ENCODE measurements at regions not wholly inside any gene's neighbourhood (a gene's known extent, or its start where the extent isn't known, plus 50 kb on each side); places are given as distances from the start of the nearest gene placed in this dataset.

DNA sequence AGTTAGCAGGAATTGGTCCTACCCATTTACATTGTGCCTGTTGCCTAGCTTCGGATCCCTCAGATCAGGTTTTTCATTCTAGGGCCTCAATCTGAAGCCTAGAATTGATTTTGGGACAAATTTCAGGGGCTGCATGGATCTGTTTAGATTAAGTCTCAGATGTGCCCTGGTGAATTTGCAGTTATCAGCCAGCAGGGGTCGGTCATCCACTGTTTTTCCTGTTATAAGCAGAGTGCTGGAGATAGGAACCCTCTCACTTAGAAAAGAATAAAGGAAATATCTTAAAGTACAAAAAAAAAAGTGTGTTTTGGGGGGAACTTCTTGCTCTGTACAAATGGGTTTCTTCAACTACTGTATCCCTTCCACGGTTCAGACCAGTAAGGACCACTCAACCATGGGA lies 212.5 kb downstream of the BCHE start:
- no peaks in the 10 kb centered on the region for H3K36me3 Mint-ChIP-seq
- no peaks in the 10 kb centered on the region for H3K27me3 Mint-ChIP-seq
- no peak overlapping the region for H3K27ac Mint-ChIP-seq
- H3K9me3 Mint-ChIP-seq = peaks cover 9% of the 10 kb centered on the region
- no peak overlapping the region for H3K4me3 Mint-ChIP-seq
- TF ChIP-seq, protein P1, sequence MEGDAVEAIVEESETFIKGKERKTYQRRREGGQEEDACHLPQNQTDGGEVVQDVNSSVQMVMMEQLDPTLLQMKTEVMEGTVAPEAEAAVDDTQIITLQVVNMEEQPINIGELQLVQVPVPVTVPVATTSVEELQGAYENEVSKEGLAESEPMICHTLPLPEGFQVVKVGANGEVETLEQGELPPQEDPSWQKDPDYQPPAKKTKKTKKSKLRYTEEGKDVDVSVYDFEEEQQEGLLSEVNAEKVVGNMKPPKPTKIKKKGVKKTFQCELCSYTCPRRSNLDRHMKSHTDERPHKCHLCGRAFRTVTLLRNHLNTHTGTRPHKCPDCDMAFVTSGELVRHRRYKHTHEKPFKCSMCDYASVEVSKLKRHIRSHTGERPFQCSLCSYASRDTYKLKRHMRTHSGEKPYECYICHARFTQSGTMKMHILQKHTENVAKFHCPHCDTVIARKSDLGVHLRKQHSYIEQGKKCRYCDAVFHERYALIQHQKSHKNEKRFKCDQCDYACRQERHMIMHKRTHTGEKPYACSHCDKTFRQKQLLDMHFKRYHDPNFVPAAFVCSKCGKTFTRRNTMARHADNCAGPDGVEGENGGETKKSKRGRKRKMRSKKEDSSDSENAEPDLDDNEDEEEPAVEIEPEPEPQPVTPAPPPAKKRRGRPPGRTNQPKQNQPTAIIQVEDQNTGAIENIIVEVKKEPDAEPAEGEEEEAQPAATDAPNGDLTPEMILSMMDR (conservative IDR thresholded peaks at IDR 0.05) = peak; percentile 55
- H3K4me1 Mint-ChIP-seq (ENCODE audit: unreplicated experiment) = no peaks in the 10 kb centered on the region
- no peak for DNase-seq (ENCODE audit: extremely low spot score, unreplicated experiment)

DNA sequence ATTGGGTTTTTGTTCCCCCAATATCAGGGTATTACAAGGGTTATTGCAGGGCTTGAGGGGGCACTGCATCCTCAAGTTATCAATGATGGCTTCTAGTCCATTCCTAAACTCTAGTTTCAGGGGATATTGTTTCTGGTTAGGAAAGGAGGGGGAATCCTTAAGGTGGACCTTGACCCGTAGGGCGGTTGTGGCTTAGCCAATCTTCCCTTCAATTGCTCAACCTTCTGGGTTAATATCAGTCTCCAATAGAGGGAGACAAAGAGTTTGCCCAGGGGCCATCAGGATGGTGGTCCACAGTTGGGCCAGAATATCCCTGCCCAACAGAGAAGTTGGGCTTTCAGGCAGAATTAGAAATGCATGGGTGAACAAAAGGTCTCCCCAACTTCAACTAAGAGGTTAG lies 214.9 kb downstream of the BCHE start:
- Mint-ChIP-seq H3K27me3 (no peaks in the 10 kb centered on the region), H3K36me3 (no peaks in the 10 kb centered on the region), H3K27ac (no peak overlapping the region), H3K4me1 (ENCODE audit: unreplicated experiment) (no peaks in the 10 kb centered on the region), H3K4me3 (no peak overlapping the region), H3K9me3 (peaks cover 8% of the 10 kb centered on the region)
- TF ChIP-seq, protein P1 (conservative IDR thresholded peaks at IDR 0.05) = no peak
- no peak for DNase-seq (ENCODE audit: extremely low spot score, unreplicated experiment)

DNA sequence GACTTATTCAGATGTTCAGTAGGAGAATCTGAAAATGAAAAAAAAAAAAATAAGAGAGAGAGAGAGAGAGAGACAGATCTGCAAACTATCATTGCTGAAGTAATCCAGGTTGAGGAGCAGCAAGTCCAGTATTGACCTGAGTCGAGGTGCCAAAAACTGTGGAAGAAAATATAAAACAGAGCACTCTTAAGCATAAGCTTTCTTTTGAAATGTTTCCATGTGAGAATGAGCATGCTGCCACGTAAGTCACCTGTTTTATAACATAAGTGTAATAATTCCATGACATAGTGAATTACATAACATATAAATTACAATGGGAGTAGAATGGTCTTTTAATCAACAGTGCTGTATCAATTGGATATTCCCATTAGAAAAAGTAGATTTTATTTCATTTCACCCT lies 218.2 kb downstream of the BCHE start:
- H3K27ac Mint-ChIP-seq = no peak overlapping the region
- H3K9me3 Mint-ChIP-seq = peaks cover 8% of the 10 kb centered on the region
- no peak for DNase-seq (ENCODE audit: extremely low spot score, unreplicated experiment)
- H3K36me3 Mint-ChIP-seq = no peaks in the 10 kb centered on the region
- no peak overlapping the region for H3K4me3 Mint-ChIP-seq
- no peaks in the 10 kb centered on the region for H3K4me1 Mint-ChIP-seq (ENCODE audit: unreplicated experiment)
- H3K27me3 Mint-ChIP-seq = no peaks in the 10 kb centered on the region
- TF ChIP-seq, protein P1 (conservative IDR thresholded peaks at IDR 0.05) = no peak

- no peak for DNase-seq (ENCODE audit: extremely low spot score, unreplicated experiment)
- Mint-ChIP-seq H3K4me3 (no peak overlapping the region), H3K9me3 (no peaks in the 10 kb centered on the region), H3K36me3 (no peaks in the 10 kb centered on the region), H3K4me1 (ENCODE audit: unreplicated experiment) (no peaks in the 10 kb centered on the region), H3K27ac (no peak overlapping the region), H3K27me3 (no peaks in the 10 kb centered on the region)
- TF ChIP-seq, protein P1 (conservative IDR thresholded peaks at IDR 0.05) = no peak
Observed at GRCh38 chr3:165617134-165617533, 220.1 kb downstream of the BCHE start.

DNA sequence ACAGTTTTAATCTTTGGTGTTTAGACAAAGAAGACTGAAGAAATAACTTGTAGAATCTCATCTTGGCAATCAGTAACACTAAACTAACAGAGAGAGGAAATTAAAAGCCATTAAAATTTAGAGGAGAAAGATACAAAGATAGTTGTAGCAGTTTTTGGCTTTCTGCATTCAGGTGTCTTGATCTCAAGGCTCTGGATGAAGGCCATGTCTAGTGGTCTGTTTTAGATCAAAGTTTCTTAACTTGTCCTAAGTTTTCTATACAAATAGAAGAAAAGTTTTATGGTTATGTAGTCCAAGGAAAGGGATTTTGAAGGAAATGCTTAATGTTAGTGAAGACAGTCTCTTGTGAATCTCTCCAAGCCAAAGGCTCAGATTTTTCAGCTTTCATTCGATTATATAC lies 222.9 kb downstream of the BCHE start:
- no peak for DNase-seq (ENCODE audit: extremely low spot score, unreplicated experiment)
- TF ChIP-seq, protein P1 (conservative IDR thresholded peaks at IDR 0.05) = no peak
- Mint-ChIP-seq H3K4me1 (ENCODE audit: unreplicated experiment) (no peaks in the 10 kb centered on the region), H3K27ac (no peak overlapping the region), H3K9me3 (no peaks in the 10 kb centered on the region), H3K36me3 (no peaks in the 10 kb centered on the region), H3K27me3 (no peaks in the 10 kb centered on the region), H3K4me3 (no peak overlapping the region)

DNA sequence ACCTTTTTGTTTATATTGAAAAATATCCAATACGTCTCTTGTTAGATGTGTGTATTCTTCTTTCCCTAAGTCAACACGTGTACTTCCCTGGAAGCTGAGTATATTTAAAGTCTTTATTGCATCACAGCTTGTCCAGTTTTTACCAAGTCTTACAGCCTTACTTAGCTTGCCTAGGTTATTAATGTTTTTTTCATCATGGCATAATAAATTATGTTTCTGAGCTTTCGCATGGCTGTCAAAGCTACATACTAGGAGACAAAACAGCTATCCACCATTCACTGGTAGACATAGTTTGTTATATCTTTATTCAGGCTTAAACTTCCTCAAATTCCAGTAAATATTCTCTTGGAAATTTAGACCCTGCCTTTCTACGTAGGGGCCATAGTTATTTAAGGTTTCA lies 224.2 kb downstream of the BCHE start:
- H3K9me3 Mint-ChIP-seq = no peaks in the 10 kb centered on the region
- TF ChIP-seq, protein P1 (conservative IDR thresholded peaks at IDR 0.05) = no peak

More for the DNA sequence above, 224.2 kb downstream of the BCHE start:
- no peak for DNase-seq (ENCODE audit: extremely low spot score, unreplicated experiment)
- H3K27ac Mint-ChIP-seq = no peak overlapping the region
- H3K36me3 Mint-ChIP-seq = no peaks in the 10 kb centered on the region
- no peaks in the 10 kb centered on the region for H3K27me3 Mint-ChIP-seq
- no peak overlapping the region for H3K4me3 Mint-ChIP-seq
- no peaks in the 10 kb centered on the region for H3K4me1 Mint-ChIP-seq (ENCODE audit: unreplicated experiment)
